ENCODE measurements at regions not wholly inside any gene's neighbourhood (a gene's known extent, or its start where the extent isn't known, plus 50 kb on each side); places are given as distances from the start of the nearest gene placed in this dataset.

DNA sequence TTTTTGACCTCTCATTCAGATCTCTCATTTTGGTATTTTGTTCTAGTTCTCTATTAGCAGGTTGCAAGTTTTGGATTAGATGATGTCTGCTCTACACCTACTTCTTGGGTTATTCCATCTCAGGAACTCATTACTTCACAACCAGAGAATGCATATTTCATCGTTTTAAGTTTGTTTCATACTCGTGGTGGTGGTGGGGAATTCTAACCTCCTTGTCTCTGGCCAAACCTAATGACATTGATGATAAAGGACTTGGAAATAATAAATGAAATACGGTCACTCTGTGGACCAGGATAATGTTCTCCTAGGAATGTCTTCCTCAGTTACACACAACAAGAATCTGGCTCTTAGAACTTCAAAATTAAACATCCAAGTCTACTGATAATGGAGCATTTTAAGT, 115.2 kb downstream of the CDC42EP3 start:
- Histone ChIP-seq H3K9ac (ENCODE audit: low read length in 2 of 2) (no peak overlapping the region), H3K9me3 (ENCODE audit: control insufficient read depth in 2 of 2, low read length in 2 of 2) (no peaks in the 10 kb centered on the region), H3K27me3 (ENCODE audit: control insufficient read depth in 1 of 2, insufficient read depth in 2 of 2, low read length in 2 of 2) (no peaks in the 10 kb centered on the region), H3K36me3 (ENCODE audit: control insufficient read depth in 2 of 2, insufficient read depth in 2 of 2, low read length in 2 of 2) (no peaks in the 10 kb centered on the region), H3K4me3 (ENCODE audit: low read length in 2 of 2) (no peak overlapping the region), H3K27ac (ENCODE audit: low read length) (no peak overlapping the region), H3K4me1 (ENCODE audit: control insufficient read depth, insufficient read depth, low read length) (peaks cover 7% of the 10 kb centered on the region)

- H3K27ac ChIP-seq (ENCODE audit: low read length) = no peak overlapping the region
- H3K9me3 ChIP-seq (ENCODE audit: control insufficient read depth in 2 of 2, low read length in 2 of 2) = no peaks in the 10 kb centered on the region
- H3K9ac ChIP-seq (ENCODE audit: low read length in 2 of 2) = no peak overlapping the region
- peaks cover 8% of the 10 kb centered on the region for H3K4me1 ChIP-seq (ENCODE audit: control insufficient read depth, insufficient read depth, low read length)
- no peaks in the 10 kb centered on the region for H3K36me3 ChIP-seq (ENCODE audit: control insufficient read depth in 2 of 2, insufficient read depth in 2 of 2, low read length in 2 of 2)
- H3K27me3 ChIP-seq (ENCODE audit: control insufficient read depth in 1 of 2, insufficient read depth in 2 of 2, low read length in 2 of 2) = no peaks in the 10 kb centered on the region
- H3K4me3 ChIP-seq (ENCODE audit: low read length in 2 of 2) = no peak overlapping the region
Observed at GRCh38 chr2:37558623-37559022, 112.8 kb downstream of the CDC42EP3 start.

GRCh38 chr2:37560241-37560848, 111.1 kb downstream of the CDC42EP3 start:
- Histone ChIP-seq H3K9ac (ENCODE audit: low read length in 2 of 2) (no peak overlapping the region), H3K27ac (ENCODE audit: low read length) (no peak overlapping the region), H3K4me3 (ENCODE audit: low read length in 2 of 2) (no peak overlapping the region), H3K27me3 (ENCODE audit: control insufficient read depth in 1 of 2, insufficient read depth in 2 of 2, low read length in 2 of 2) (no peaks in the 10 kb centered on the region), H3K9me3 (ENCODE audit: control insufficient read depth in 2 of 2, low read length in 2 of 2) (no peaks in the 10 kb centered on the region), H3K4me1 (ENCODE audit: control insufficient read depth, insufficient read depth, low read length) (peaks cover 8% of the 10 kb centered on the region), H3K36me3 (ENCODE audit: control insufficient read depth in 2 of 2, insufficient read depth in 2 of 2, low read length in 2 of 2) (no peaks in the 10 kb centered on the region)

DNA sequence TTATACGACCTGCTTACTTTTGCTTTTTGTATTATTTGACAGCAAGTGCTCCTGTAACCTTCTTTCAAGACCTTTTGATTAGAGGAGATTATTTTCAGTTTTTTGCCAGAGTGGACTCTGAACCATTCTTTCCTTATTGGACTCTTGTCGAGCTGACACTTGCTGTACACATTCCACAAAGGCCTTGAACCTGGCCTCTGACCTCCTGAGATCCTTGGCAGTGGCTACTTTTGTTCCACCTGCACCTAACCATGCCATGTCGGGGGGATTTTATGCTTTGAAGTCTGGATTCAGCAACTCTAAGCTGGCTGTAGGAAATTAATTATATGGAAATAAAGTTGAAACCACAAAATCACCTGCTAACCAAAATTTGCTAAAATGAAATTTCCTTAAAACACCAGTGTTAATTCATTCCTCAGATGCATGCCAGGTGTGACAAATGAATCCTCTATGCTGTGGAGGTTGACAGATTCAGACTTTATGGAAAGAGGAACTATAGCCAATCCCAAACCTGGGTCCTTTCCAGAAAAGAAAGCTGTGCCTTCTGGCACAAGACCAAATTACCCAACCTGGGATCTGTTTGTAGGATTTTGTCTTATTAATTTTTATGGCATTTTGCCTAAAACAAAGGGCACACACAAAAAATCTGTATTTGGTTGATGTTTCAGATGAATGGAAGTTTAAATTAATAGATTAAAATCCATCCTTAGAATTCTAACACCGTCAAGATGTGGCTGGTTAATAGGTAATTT, 110.4 kb downstream of the CDC42EP3 start:
- Histone ChIP-seq H3K9me3 (ENCODE audit: control insufficient read depth in 2 of 2, low read length in 2 of 2) (no peaks in the 10 kb centered on the region), H3K4me3 (ENCODE audit: low read length in 2 of 2) (no peak overlapping the region), H3K27ac (ENCODE audit: low read length) (no peak overlapping the region), H3K27me3 (ENCODE audit: control insufficient read depth in 1 of 2, insufficient read depth in 2 of 2, low read length in 2 of 2) (no peaks in the 10 kb centered on the region), H3K9ac (ENCODE audit: low read length in 2 of 2) (no peak overlapping the region), H3K36me3 (ENCODE audit: control insufficient read depth in 2 of 2, insufficient read depth in 2 of 2, low read length in 2 of 2) (no peaks in the 10 kb centered on the region), H3K4me1 (ENCODE audit: control insufficient read depth, insufficient read depth, low read length) (peaks cover 8% of the 10 kb centered on the region)

GRCh38 chr2:37561615-37562569, 109.5 kb downstream of the CDC42EP3 start:
- Histone ChIP-seq H3K9ac (ENCODE audit: low read length in 2 of 2) (no peak overlapping the region), H3K27me3 (ENCODE audit: control insufficient read depth in 1 of 2, insufficient read depth in 2 of 2, low read length in 2 of 2) (no peaks in the 10 kb centered on the region), H3K9me3 (ENCODE audit: control insufficient read depth in 2 of 2, low read length in 2 of 2) (no peaks in the 10 kb centered on the region), H3K4me3 (ENCODE audit: low read length in 2 of 2) (no peak overlapping the region), H3K27ac (ENCODE audit: low read length) (no peak overlapping the region), H3K4me1 (ENCODE audit: control insufficient read depth, insufficient read depth, low read length) (peaks cover 8% of the 10 kb centered on the region), H3K36me3 (ENCODE audit: control insufficient read depth in 2 of 2, insufficient read depth in 2 of 2, low read length in 2 of 2) (no peaks in the 10 kb centered on the region)

DNA sequence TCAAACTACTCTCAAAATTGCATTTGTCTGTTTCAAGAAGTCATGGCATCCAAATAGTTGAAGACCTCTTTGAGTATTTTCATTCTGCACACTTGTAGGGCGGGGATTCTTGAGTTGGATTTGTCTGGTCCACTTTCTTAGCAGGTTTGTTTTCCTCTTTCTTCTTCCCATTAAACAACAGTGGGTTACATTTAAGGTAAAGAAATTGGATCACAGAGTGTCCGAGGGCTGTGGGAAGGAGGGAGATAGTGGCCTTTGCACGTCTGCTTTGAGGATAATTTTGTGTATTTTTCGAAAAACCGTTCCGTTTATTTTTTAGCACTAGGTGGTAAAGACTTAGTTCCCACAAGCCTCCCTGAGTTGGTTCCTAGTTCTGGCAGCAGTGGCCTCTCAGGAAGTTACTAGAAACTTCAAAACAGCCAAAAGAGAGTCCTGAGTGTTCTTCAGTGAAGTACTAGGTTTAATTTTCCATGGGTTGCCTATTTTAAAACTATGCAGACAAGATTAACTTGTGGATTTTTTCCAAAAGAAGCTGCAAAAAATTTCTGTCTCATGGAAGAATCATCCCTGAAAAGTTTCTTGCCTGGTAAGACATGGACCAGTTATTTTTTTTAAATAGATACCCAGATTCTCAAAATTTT, 107.9 kb downstream of the CDC42EP3 start:
- Histone ChIP-seq H3K9ac (ENCODE audit: low read length in 2 of 2) (no peak overlapping the region), H3K27me3 (ENCODE audit: control insufficient read depth in 1 of 2, insufficient read depth in 2 of 2, low read length in 2 of 2) (no peaks in the 10 kb centered on the region), H3K36me3 (ENCODE audit: control insufficient read depth in 2 of 2, insufficient read depth in 2 of 2, low read length in 2 of 2) (no peaks in the 10 kb centered on the region), H3K4me1 (ENCODE audit: control insufficient read depth, insufficient read depth, low read length) (peaks cover 8% of the 10 kb centered on the region), H3K4me3 (ENCODE audit: low read length in 2 of 2) (no peak overlapping the region), H3K27ac (ENCODE audit: low read length) (no peak overlapping the region), H3K9me3 (ENCODE audit: control insufficient read depth in 2 of 2, low read length in 2 of 2) (no peaks in the 10 kb centered on the region)

- Histone ChIP-seq H3K4me3 (ENCODE audit: low read length in 2 of 2) (no peak overlapping the region), H3K4me1 (ENCODE audit: control insufficient read depth, insufficient read depth, low read length) (peaks cover 13% of the 10 kb centered on the region), H3K27ac (ENCODE audit: low read length) (no peak overlapping the region)
Observed at GRCh38 chr2:37564356-37564755, 107.1 kb downstream of the CDC42EP3 start.

GRCh38 chr2:37566517-37566981, 104.9 kb downstream of the CDC42EP3 start:
- Histone ChIP-seq H3K4me1 (ENCODE audit: control insufficient read depth, insufficient read depth, low read length) (peaks cover 8% of the 10 kb centered on the region), H3K27ac (ENCODE audit: low read length) (no peak overlapping the region), H3K9me3 (ENCODE audit: control insufficient read depth in 2 of 2, low read length in 2 of 2) (no peaks in the 10 kb centered on the region), H3K36me3 (ENCODE audit: control insufficient read depth in 2 of 2, insufficient read depth in 2 of 2, low read length in 2 of 2) (no peaks in the 10 kb centered on the region), H3K27me3 (ENCODE audit: control insufficient read depth in 1 of 2, insufficient read depth in 2 of 2, low read length in 2 of 2) (no peaks in the 10 kb centered on the region), H3K9ac (ENCODE audit: low read length in 2 of 2) (no peak overlapping the region), H3K4me3 (ENCODE audit: low read length in 2 of 2) (no peak overlapping the region)

More at GRCh38 chr2:37564356-37564755, 107.1 kb downstream of the CDC42EP3 start:
- H3K27me3 ChIP-seq (ENCODE audit: control insufficient read depth in 1 of 2, insufficient read depth in 2 of 2, low read length in 2 of 2) = no peaks in the 10 kb centered on the region
- no peak overlapping the region for H3K9ac ChIP-seq (ENCODE audit: low read length in 2 of 2)
- no peaks in the 10 kb centered on the region for H3K9me3 ChIP-seq (ENCODE audit: control insufficient read depth in 2 of 2, low read length in 2 of 2)
- no peaks in the 10 kb centered on the region for H3K36me3 ChIP-seq (ENCODE audit: control insufficient read depth in 2 of 2, insufficient read depth in 2 of 2, low read length in 2 of 2)

- no peak overlapping the region for H3K27ac ChIP-seq (ENCODE audit: low read length)
- no peaks in the 10 kb centered on the region for H3K36me3 ChIP-seq (ENCODE audit: control insufficient read depth in 2 of 2, insufficient read depth in 2 of 2, low read length in 2 of 2)
- H3K27me3 ChIP-seq (ENCODE audit: control insufficient read depth in 1 of 2, insufficient read depth in 2 of 2, low read length in 2 of 2) = no peaks in the 10 kb centered on the region
- peaks cover 8% of the 10 kb centered on the region for H3K4me1 ChIP-seq (ENCODE audit: control insufficient read depth, insufficient read depth, low read length)
- H3K4me3 ChIP-seq (ENCODE audit: low read length in 2 of 2) = no peak overlapping the region
- H3K9ac ChIP-seq (ENCODE audit: low read length in 2 of 2) = no peak overlapping the region
- no peaks in the 10 kb centered on the region for H3K9me3 ChIP-seq (ENCODE audit: control insufficient read depth in 2 of 2, low read length in 2 of 2)
Observed at GRCh38 chr2:37568565-37568964, 102.9 kb downstream of the CDC42EP3 start.

DNA sequence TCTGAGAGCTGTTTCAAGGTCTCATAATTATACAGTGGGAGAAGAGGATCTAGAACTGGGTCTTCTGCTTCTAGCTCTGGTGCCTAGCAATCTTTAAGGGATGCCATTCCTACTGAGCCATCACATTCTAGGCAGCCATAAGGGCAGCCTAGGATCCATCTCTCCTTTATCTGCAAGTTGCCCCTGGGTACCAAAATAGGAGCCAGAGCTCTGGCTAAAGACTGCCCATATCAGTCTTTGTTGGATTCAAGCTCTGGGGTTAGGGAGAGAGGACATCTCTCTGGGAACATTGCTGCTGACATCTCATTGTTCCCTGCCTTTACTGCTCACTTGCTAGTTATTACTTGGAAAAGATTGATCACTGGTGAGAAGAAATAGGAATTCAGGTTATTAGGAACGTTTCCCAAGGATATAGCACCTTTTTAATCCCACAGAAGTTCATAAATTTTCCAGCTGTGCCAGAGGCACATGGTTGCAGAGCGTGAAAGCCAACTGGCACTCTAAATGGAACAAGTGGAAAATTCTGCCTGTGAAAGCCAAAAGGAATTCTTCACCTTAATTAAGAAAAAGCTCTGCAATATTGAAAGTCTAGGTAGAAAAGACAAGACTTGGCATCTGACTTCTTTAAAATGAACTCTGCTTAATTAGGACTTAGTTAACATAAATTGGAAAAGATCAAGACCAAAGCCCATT, 102.2 kb downstream of the CDC42EP3 start:
- H3K4me3 ChIP-seq (ENCODE audit: low read length in 2 of 2) = no peak overlapping the region
- no peaks in the 10 kb centered on the region for H3K27me3 ChIP-seq (ENCODE audit: control insufficient read depth in 1 of 2, insufficient read depth in 2 of 2, low read length in 2 of 2)
- H3K4me1 ChIP-seq (ENCODE audit: control insufficient read depth, insufficient read depth, low read length) = peaks cover 8% of the 10 kb centered on the region
- H3K9ac ChIP-seq (ENCODE audit: low read length in 2 of 2) = no peak overlapping the region
- no peaks in the 10 kb centered on the region for H3K36me3 ChIP-seq (ENCODE audit: control insufficient read depth in 2 of 2, insufficient read depth in 2 of 2, low read length in 2 of 2)
- H3K27ac ChIP-seq (ENCODE audit: low read length) = peak overlapping the region; percentile 59
- H3K9me3 ChIP-seq (ENCODE audit: control insufficient read depth in 2 of 2, low read length in 2 of 2) = no peaks in the 10 kb centered on the region
